K562 (cell line): ENCODE measurements at regions not wholly inside any gene's neighbourhood (a gene's known extent, or its start where the extent isn't known, plus 50 kb on each side); places are given as distances from the start of the nearest gene placed in this dataset.

Experiments used
- CTCF ChIP-seq, 3 experiments: IDR thresholded peaks in 2 of 3; conservative IDR thresholded peaks in 1 of 3; 2 replicates each; pipeline ENCODE4 v1.5.1; 2011 to 2012; ENCODE audit warnings: low read length in 3 of 3, mild to moderate bottlenecking in 3 of 3, control low read depth in 2 of 3, improper control_type of control experiment in 1 of 3, inconsistent platforms in 1 of 3, low read depth in 1 of 3, mixed read lengths in 1 of 3, moderate library complexity in 1 of 3; ENCODE audit not compliant: insufficient read depth in 2 of 3
- DNMT1 ChIP-seq: fragments of 450-650 bp; IDR thresholded peaks from 2 replicates; pipeline ENCODE4 v1.6.1; 2016; ENCODE audit warnings: antibody characterized with exemption, mild to moderate bottlenecking
- RERE ChIP-seq: sonication (generic); formaldehyde crosslinking; IDR thresholded peaks from 2 replicates; pipeline ENCODE4 v1.8.0; 2023; ENCODE audit warnings: missing genetic modification reagents, mild to moderate bottlenecking, borderline replicate concordance
- SAP30 ChIP-seq: fragments of 200-600 bp; sonication (generic); IDR thresholded peaks from 2 replicates; pipeline ENCODE4 v1.6.1; 2012; ENCODE audit warnings: borderline replicate concordance, low read depth, mild to moderate bottlenecking, moderate library complexity, low read length, control low read depth, inconsistent platforms; ENCODE audit not compliant: insufficient read depth, poor library complexity, severe bottlenecking
- USF1 ChIP-seq: sonication (generic); formaldehyde crosslinking; IDR thresholded peaks from 2 replicates; pipeline ENCODE4 v1.9.0; 2022; ENCODE audit warnings: mild to moderate bottlenecking, missing genetic modification reagents
- ZNF277 ChIP-seq: fragments of 250-450 bp; sonication (Bioruptor Pico); IDR thresholded peaks from 2 replicates; pipeline ENCODE4 v1.8.0; 2022; ENCODE audit warnings: inconsistent platforms, mild to moderate bottlenecking, moderate library complexity, borderline replicate concordance
- ZNF586 ChIP-seq: fragments of 450-650 bp; formaldehyde crosslinking; conservative IDR thresholded peaks from 2 replicates; pipeline ENCODE4 v1.4.0; 2020; ENCODE audit warnings: mild to moderate bottlenecking, moderate library complexity

GRCh38 chr20:17140894-17141293 lies 85.9 kb upstream of the PCSK2 start (continued):
- no peak for TF ChIP-seq CTCF (IDR thresholded peaks at IDR 0.05 in 2 of 3, conservative IDR thresholded peaks at IDR 0.05 in 1 of 3; ENCODE audit: insufficient read depth in 2 of 3, low read depth in 1 of 3, low read length in 3 of 3)
- no peak for TF ChIP-seq RERE (CRISPR knock-in tag)
- TF ChIP-seq ZNF586 (CRISPR knock-in tag), result no peak
- TF ChIP-seq ZNF277 (CRISPR knock-in tag), result no peak
- TF ChIP-seq SAP30, result no peak
- TF ChIP-seq USF1, result no peak
- no peak for TF ChIP-seq DNMT1
